HCT116 (cell line): ENCODE measurements at regions not wholly inside any gene's neighbourhood (a gene's known extent, or its start where the extent isn't known, plus 50 kb on each side); places are given as distances from the start of the nearest gene placed in this dataset.

Experiments
- ATAC-seq: fragments of 200-7000 bp; cut with Tn5 transposase; 2 replicates; pipeline ENCODE4 v1.9.1; 2020; ENCODE audit warnings: mild to moderate bottlenecking, moderate library complexity
- BruUV-seq: library from RNA; stranded (reverse); fragments of 400-500 nt; replicated peaks from 2 replicates; lab custom pipeline; 2021; lab: Mats Ljungman, UMichigan
- CTCF ChIA-PET: fragments of 300-600 bp; sonication (Branson Sonifier 250); formaldehyde crosslinking; loops from one replicate; lab custom pipeline; 2021; ENCODE audit warnings: antibody characterized with exemption; lab: Charles Lee
- POLR2A ChIA-PET: fragments of 300-600, 350-600 bp; sonication (Branson Sonifier 250); formaldehyde crosslinking; loops from one replicate; lab custom pipeline; 2021; ENCODE audit warnings: antibody characterized with exemption; lab: Charles Lee
- RAD21 ChIA-PET, 2 experiments: fragments of 300-600 bp; sonication (Branson Sonifier 250); formaldehyde crosslinking; loops; one replicate each; lab custom pipeline; 2023; ENCODE audit warnings: low total read pairs in 2 of 2; ENCODE audit not compliant: uncharacterized antibody in 2 of 2, unreplicated experiment in 2 of 2, low non-redundant PET in 1 of 2; lab: Charles Lee
- DNase-seq: peaks from one replicate; pipeline ENCODE4 v3.0.0-alpha.2; 2010; ENCODE audit warnings: low read depth, low spot score
- H2AFZ ChIP-seq: fragments of 200-600 bp; shearing (Covaris generic), sonication (generic); 2 replicates; pipeline ENCODE4 v1.6.1; 2017; ENCODE audit warnings: low read depth, mixed run types, mixed read lengths, antibody characterized with exemption, low read length; ENCODE audit not compliant: poor library complexity, severe bottlenecking
- H3K27ac ChIP-seq: 2 replicates; pipeline ENCODE4 v1.5.1; 2012; ENCODE audit warnings: low read depth, low read length
- H3K27me3 ChIP-seq: fragments of 200-600 bp; sonication (generic); 2 replicates; pipeline ENCODE4 v1.6.1; 2016; ENCODE audit warnings: mixed run types, low read length, mixed read lengths; ENCODE audit not compliant: insufficient read depth
- H3K36me3 ChIP-seq, 2 experiments: fragments of 200-500 bp in 1 of 2; fragments of 200-600 bp in 1 of 2; sonication (Bioruptor generic) in 1 of 2; sonication (generic) in 1 of 2; 2 replicates each; pipeline versions ENCODE4 v1.5.1 to v1.6.1; 2014 to 2016; ENCODE audit warnings: low read length in 2 of 2, inconsistent platforms in 1 of 2, mixed read lengths in 1 of 2, mixed run types in 1 of 2; ENCODE audit not compliant: insufficient read depth in 2 of 2, control insufficient read depth in 1 of 2
- H3K4me1 ChIP-seq, 2 experiments: fragments of 200-600 bp in 1 of 2; sonication (generic) in 1 of 2; 2 replicates each; pipeline versions ENCODE4 v1.5.1 to v1.6.1; 2012 to 2017; ENCODE audit warnings: low read length in 2 of 2, inconsistent platforms in 1 of 2, mild to moderate bottlenecking in 1 of 2, mixed read lengths in 1 of 2, mixed run types in 1 of 2, moderate library complexity in 1 of 2; ENCODE audit not compliant: insufficient read depth in 2 of 2, control insufficient read depth in 1 of 2
- H3K4me2 ChIP-seq: fragments of 200-600 bp; sonication (generic); 2 replicates; pipeline ENCODE4 v1.6.1; 2017; ENCODE audit warnings: mixed run types, low read length, mixed read lengths
- H3K4me3 ChIP-seq, 2 experiments: fragments of 200-600 bp in 1 of 2; sonication (generic) in 1 of 2; replicated peaks in 1 of 2; 2 replicates each; pipeline ENCODE4 v1.5.1; 2011 to 2016; ENCODE audit warnings: low read length in 2 of 2, control low read depth in 1 of 2, low read depth in 1 of 2, mild to moderate bottlenecking in 1 of 2, mixed read lengths in 1 of 2, mixed run types in 1 of 2
- H3K79me2 ChIP-seq: fragments of 200-600 bp; sonication (generic); 2 replicates; pipeline ENCODE4 v1.6.1; 2017; ENCODE audit warnings: mild to moderate bottlenecking, mixed run types, low read length, moderate library complexity, mixed read lengths; ENCODE audit not compliant: insufficient read depth
- H3K9ac ChIP-seq: fragments of 200-600 bp; sonication (generic); 2 replicates; pipeline ENCODE4 v1.6.1; 2016; ENCODE audit warnings: low read length, mixed read lengths
- H3K9me2 ChIP-seq: fragments of 200-600 bp; sonication (generic), shearing (Covaris generic); 2 replicates; pipeline ENCODE4 v1.6.1; 2017; ENCODE audit warnings: mixed run types, mild to moderate bottlenecking, moderate library complexity; ENCODE audit not compliant: insufficient read depth
- H3K9me3 ChIP-seq, 2 experiments: fragments of 200-500 bp in 1 of 2; fragments of 200-600 bp in 1 of 2; sonication (Bioruptor generic) in 1 of 2; sonication (generic) in 1 of 2; 2 replicates each; pipeline ENCODE4 v1.6.1; 2014 to 2017; ENCODE audit warnings: low read length in 2 of 2, mixed read lengths in 2 of 2, inconsistent platforms in 1 of 2, low read depth in 1 of 2, mild to moderate bottlenecking in 1 of 2, mixed run types in 1 of 2, moderate library complexity in 1 of 2; ENCODE audit not compliant: control insufficient read depth in 1 of 2, insufficient read depth in 1 of 2
- H4K20me1 ChIP-seq: fragments of 200-600 bp; sonication (generic), shearing (Covaris generic); 2 replicates; pipeline ENCODE4 v1.6.1; 2017; ENCODE audit warnings: mixed run types, mild to moderate bottlenecking, moderate library complexity; ENCODE audit not compliant: insufficient read depth
- CBX3 ChIP-seq: IDR thresholded peaks from 2 replicates; pipeline ENCODE4 v1.6.1; 2012; ENCODE audit warnings: low read depth
- CEBPB ChIP-seq: IDR thresholded peaks from 2 replicates; pipeline ENCODE4 v1.6.1; 2012; ENCODE audit warnings: low read depth
- CTCF ChIP-seq, 3 experiments: fragments of 200-600 bp in 1 of 3; sonication (generic) in 1 of 3; IDR thresholded peaks in 2 of 3; conservative IDR thresholded peaks in 1 of 3; 2 replicates each; pipeline ENCODE4 v1.5.1; 2012 to 2017; ENCODE audit warnings: low read depth in 2 of 3, low read length in 2 of 3, antibody characterized with exemption in 1 of 3, borderline replicate concordance in 1 of 3, control low read depth in 1 of 3, mild to moderate bottlenecking in 1 of 3, mixed read lengths in 1 of 3, mixed run types in 1 of 3, moderate library complexity in 1 of 3; ENCODE audit not compliant: insufficient read depth in 1 of 3
- ELF1 ChIP-seq: IDR thresholded peaks from 2 replicates; pipeline ENCODE4 v1.6.1; 2012; ENCODE audit warnings: low read depth, borderline replicate concordance
- EZH2 ChIP-seq: fragments of 200-600 bp; sonication (generic); IDR thresholded peaks from 2 replicates; pipeline ENCODE4 v1.6.1; 2017; ENCODE audit warnings: antibody characterized with exemption, mixed run types
- EZH2phosphoT487 ChIP-seq: fragments of 200-600 bp; IDR thresholded peaks from 2 replicates; pipeline ENCODE4 v1.6.1; 2018; ENCODE audit warnings: antibody characterized with exemption, borderline replicate concordance
- FOSL1 ChIP-seq: IDR thresholded peaks from 2 replicates; pipeline ENCODE4 v1.6.1; 2012; ENCODE audit warnings: low read depth
- JUND ChIP-seq: IDR thresholded peaks from 2 replicates; pipeline ENCODE4 v1.6.1; 2012
- MAX ChIP-seq: IDR thresholded peaks from 2 replicates; pipeline ENCODE4 v1.6.1; 2012
- POLR2AphosphoS5 ChIP-seq: IDR thresholded peaks from 2 replicates; pipeline ENCODE4 v1.6.1; 2011; ENCODE audit warnings: mild to moderate bottlenecking, low read depth, low read length, moderate library complexity
- RAD21 ChIP-seq: IDR thresholded peaks from 2 replicates; pipeline ENCODE4 v1.6.1; 2012; ENCODE audit warnings: low read depth, mild to moderate bottlenecking
- SIN3A ChIP-seq: IDR thresholded peaks from 2 replicates; pipeline ENCODE4 v1.6.1; 2012; ENCODE audit warnings: low read depth
- SP1 ChIP-seq: IDR thresholded peaks from 2 replicates; pipeline ENCODE4 v1.6.1; 2012; ENCODE audit warnings: low read depth
- SRF ChIP-seq: IDR thresholded peaks from 2 replicates; pipeline ENCODE4 v1.6.1; 2012; ENCODE audit warnings: low read depth
- TCF7L2 ChIP-seq: IDR thresholded peaks from 2 replicates; pipeline ENCODE4 v1.7.0; 2011; ENCODE audit warnings: borderline replicate concordance, inconsistent platforms; ENCODE audit not compliant: insufficient read depth, insufficient read length; ENCODE audit errors: extremely low read depth
- YY1 ChIP-seq: IDR thresholded peaks from 2 replicates; pipeline ENCODE4 v1.6.1; 2011; ENCODE audit warnings: low read length, low read depth, moderate library complexity, mild to moderate bottlenecking; ENCODE audit not compliant: insufficient replicate concordance; ENCODE audit errors: extremely low read depth
- ZBTB33 ChIP-seq: IDR thresholded peaks from 2 replicates; pipeline ENCODE4 v1.6.1; 2011; ENCODE audit warnings: mild to moderate bottlenecking, low read length, moderate library complexity; ENCODE audit not compliant: insufficient replicate concordance; ENCODE audit errors: extremely low read depth
- ZNF274 ChIP-seq: fragments of 200-500 bp; sonication (Bioruptor generic); IDR thresholded peaks from 2 replicates; pipeline ENCODE4 v1.6.1; 2014; ENCODE audit warnings: mild to moderate bottlenecking, low read depth, low read length, inconsistent platforms
- intact Hi-C: fragments of 100-400 bp; cut with micrococcal nuclease; formaldehyde crosslinking; loops from 2 replicates; pipeline ENCODE4 v1.10.0; 2022

- Histone ChIP-seq H3K9me3 (no peaks in the 10 kb centered on the region), H3K79me2 (no peaks in the 10 kb centered on the region), H3K9me2 (no peaks in the 10 kb centered on the region), H3K36me3 (no peaks in the 10 kb centered on the region), H3K4me3 (no peak overlapping the region), H3K27ac (no peak overlapping the region), H3K9ac (no peak overlapping the region), H2AFZ (no peak overlapping the region), H3K4me2 (no peak overlapping the region), H3K4me1 (no peaks in the 10 kb centered on the region), H4K20me1 (no peaks in the 10 kb centered on the region), H3K27me3 (no peaks in the 10 kb centered on the region)
- ChIA-PET POLR2A (no interaction called here), CTCF (no interaction called here), RAD21 (no interaction called here)
- no TSS peak for BruUV-seq
- TF ChIP-seq SIN3A (no peak), SRF (no peak), ZBTB33 (no peak), RAD21 (no peak)
- intact Hi-C loops, result no loop called here
- DNase-seq, result no peak
- ATAC-seq, result no peak
Observed at GRCh38 chr5:125197321-125197720, 450.9 kb upstream of the ZNF608 start.

GRCh38 chr5:125198270-125198974 lies 452.0 kb upstream of the ZNF608 start:
- H3K36me3 ChIP-seq, result no peaks in the 10 kb centered on the region
- DNase-seq, result no peak
- ChIA-PET CTCF (no interaction called here), POLR2A (no interaction called here), RAD21 (no interaction called here)
- H3K79me2 ChIP-seq, result no peaks in the 10 kb centered on the region
- no TSS peak for BruUV-seq
- H2AFZ ChIP-seq, result no peak overlapping the region
- H3K9me3 ChIP-seq, result no peaks in the 10 kb centered on the region
- H3K27me3 ChIP-seq, result no peaks in the 10 kb centered on the region
- intact Hi-C loops, result no loop called here
- H3K4me1 ChIP-seq, result no peaks in the 10 kb centered on the region
- H3K9ac ChIP-seq, result no peak overlapping the region
- no peak overlapping the region for H3K4me2 ChIP-seq
- no peak for ATAC-seq
- no peak overlapping the region for H3K4me3 ChIP-seq
- H3K27ac ChIP-seq, result no peak overlapping the region
- H3K9me2 ChIP-seq, result no peaks in the 10 kb centered on the region
- H4K20me1 ChIP-seq, result no peaks in the 10 kb centered on the region
- no peak for TF ChIP-seq POLR2AphosphoS5
- no peak for TF ChIP-seq ELF1
- TF ChIP-seq CBX3, result no peak
- no peak for TF ChIP-seq SP1
- TF ChIP-seq EZH2, result no peak
- TF ChIP-seq FOSL1, result no peak
- TF ChIP-seq YY1, result no peak
- TF ChIP-seq CTCF (IDR thresholded peaks at IDR 0.05 in 2 of 3, conservative IDR thresholded peaks at IDR 0.05 in 1 of 3; ENCODE audit: borderline replicate concordance in 1 of 3, insufficient read depth in 1 of 3, low read depth in 2 of 3, low read length in 2 of 3), result no peak
- TF ChIP-seq SRF, result no peak
- no peak for TF ChIP-seq ZNF274
- TF ChIP-seq SIN3A, result no peak
- TF ChIP-seq EZH2phosphoT487, result no peak
- no peak for TF ChIP-seq TCF7L2
- TF ChIP-seq CEBPB, result no peak
- TF ChIP-seq MAX, result no peak
- TF ChIP-seq JUND, result no peak
